ENCODE measurements at regions not wholly inside any gene's neighbourhood (a gene's known extent, or its start where the extent isn't known, plus 50 kb on each side); places are given as distances from the start of the nearest gene placed in this dataset.

DNA sequence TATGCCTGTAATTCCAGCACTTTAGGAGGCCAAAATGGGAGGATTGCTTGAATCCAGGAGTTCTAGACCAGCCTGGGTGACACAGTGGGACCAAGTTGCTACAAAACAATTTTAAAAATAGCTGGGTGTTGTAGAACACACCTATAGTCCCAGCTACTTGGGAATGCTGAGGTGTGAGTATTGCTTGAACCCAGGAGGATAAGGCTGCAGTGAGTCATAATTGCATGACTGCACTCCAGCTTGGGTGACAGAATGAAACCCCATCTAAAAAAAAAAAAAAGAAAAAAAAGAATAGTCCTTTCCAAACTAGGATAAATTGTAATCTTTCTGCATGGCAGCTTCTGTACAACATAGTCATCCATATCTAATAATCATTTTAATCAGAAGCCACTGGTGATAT lies 270.1 kb upstream of the INTU start:
- no peaks in the 10 kb centered on the region for H3K27me3 ChIP-seq (ENCODE audit: control insufficient read depth in 2 of 2, insufficient read depth in 2 of 2, low read length in 2 of 2)
- TF ChIP-seq MYC (IDR thresholded peaks at IDR 0.05; ENCODE audit: low read depth, low read length) = no peak
- TF ChIP-seq, protein P1, sequence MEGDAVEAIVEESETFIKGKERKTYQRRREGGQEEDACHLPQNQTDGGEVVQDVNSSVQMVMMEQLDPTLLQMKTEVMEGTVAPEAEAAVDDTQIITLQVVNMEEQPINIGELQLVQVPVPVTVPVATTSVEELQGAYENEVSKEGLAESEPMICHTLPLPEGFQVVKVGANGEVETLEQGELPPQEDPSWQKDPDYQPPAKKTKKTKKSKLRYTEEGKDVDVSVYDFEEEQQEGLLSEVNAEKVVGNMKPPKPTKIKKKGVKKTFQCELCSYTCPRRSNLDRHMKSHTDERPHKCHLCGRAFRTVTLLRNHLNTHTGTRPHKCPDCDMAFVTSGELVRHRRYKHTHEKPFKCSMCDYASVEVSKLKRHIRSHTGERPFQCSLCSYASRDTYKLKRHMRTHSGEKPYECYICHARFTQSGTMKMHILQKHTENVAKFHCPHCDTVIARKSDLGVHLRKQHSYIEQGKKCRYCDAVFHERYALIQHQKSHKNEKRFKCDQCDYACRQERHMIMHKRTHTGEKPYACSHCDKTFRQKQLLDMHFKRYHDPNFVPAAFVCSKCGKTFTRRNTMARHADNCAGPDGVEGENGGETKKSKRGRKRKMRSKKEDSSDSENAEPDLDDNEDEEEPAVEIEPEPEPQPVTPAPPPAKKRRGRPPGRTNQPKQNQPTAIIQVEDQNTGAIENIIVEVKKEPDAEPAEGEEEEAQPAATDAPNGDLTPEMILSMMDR (IDR thresholded peaks at IDR 0.05; ENCODE audit: extremely low read depth in 1 of 2, insufficient read depth in 1 of 2, low read depth in 1 of 2, low read length in 2 of 2) = no peak
- no peaks in the 10 kb centered on the region for H3K79me2 ChIP-seq (ENCODE audit: control insufficient read depth, insufficient read depth, low read length)
- H3K4me3 ChIP-seq (replicated peaks in 1 of 3; ENCODE audit: insufficient read depth in 1 of 3, low read depth in 1 of 3, low read length in 3 of 3) = no peak overlapping the region
- H3K4me2 ChIP-seq (ENCODE audit: insufficient read depth, low read length) = no peak overlapping the region
- DNase-seq (ENCODE audit: low read depth, low spot score) = no peak
- CTCF ChIA-PET = no interaction called here
- no peaks in the 10 kb centered on the region for H4K20me1 ChIP-seq (replicated peaks; ENCODE audit: control insufficient read depth, extremely low read depth, insufficient read depth, low read length)
- intact Hi-C loops (cut with micrococcal nuclease) (no loop called here), dilution Hi-C loops (cut with MboI; ENCODE audit: extremely low pct_ligation_motif_present, low sequenced_read_pairs) (no loop called here)
- no peaks in the 10 kb centered on the region for H3K9me1 ChIP-seq (replicated peaks; ENCODE audit: control insufficient read depth, extremely low read depth, insufficient read depth, low read length)
- H2AFZ ChIP-seq (ENCODE audit: low read depth, low read length) = no peak overlapping the region
- BruUV-seq (replicated peaks) = no TSS peak
- no peak overlapping the region for H3K27ac ChIP-seq (ENCODE audit: insufficient read depth, low read depth, low read length)
- FAIRE-seq = no peak
- POLR2A ChIA-PET = no interaction called here
- H3K4me1 ChIP-seq (ENCODE audit: control insufficient read depth, extremely low read depth, insufficient read depth, low read length) = no peaks in the 10 kb centered on the region
- H3K9me3 ChIP-seq (replicated peaks; ENCODE audit: control insufficient read depth, insufficient read depth, low read length) = no peaks in the 10 kb centered on the region
- H3K9ac ChIP-seq (replicated peaks; ENCODE audit: extremely low read depth, insufficient read depth, low read length) = no peak overlapping the region
- H3K36me3 ChIP-seq (ENCODE audit: control insufficient read depth in 2 of 2, extremely low read depth in 1 of 2, insufficient read depth in 2 of 2, low read length in 2 of 2) = no peaks in the 10 kb centered on the region

DNA sequence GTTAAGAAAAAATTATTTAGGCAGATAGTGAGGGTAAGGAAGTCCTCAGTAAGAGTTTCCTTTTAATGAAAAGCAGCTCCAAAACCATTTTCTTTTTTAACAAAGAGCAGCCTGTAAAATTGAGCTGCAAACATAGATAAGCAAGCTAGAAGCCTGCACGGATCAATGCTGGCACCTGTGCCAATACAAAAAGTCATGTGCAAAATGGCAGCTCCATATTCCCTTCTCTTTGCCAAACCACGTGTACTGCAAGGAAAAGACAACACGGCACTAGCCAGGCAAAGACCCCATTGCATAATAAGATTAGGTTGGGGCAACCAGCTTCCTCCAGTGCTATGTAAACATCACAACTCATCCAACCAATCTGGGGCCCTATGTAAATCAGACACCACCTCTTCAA lies 268.4 kb upstream of the INTU start:
- no peaks in the 10 kb centered on the region for H3K4me1 ChIP-seq (ENCODE audit: control insufficient read depth, extremely low read depth, insufficient read depth, low read length)
- H3K9me3 ChIP-seq (replicated peaks; ENCODE audit: control insufficient read depth, insufficient read depth, low read length) = no peaks in the 10 kb centered on the region
- ChIA-PET CTCF (no interaction called here), POLR2A (no interaction called here)
- H4K20me1 ChIP-seq (replicated peaks; ENCODE audit: control insufficient read depth, extremely low read depth, insufficient read depth, low read length) = no peaks in the 10 kb centered on the region
- TF ChIP-seq MYC (IDR thresholded peaks at IDR 0.05; ENCODE audit: low read depth, low read length) (no peak), POLR2AphosphoS5 (IDR thresholded peaks at IDR 0.05; ENCODE audit: insufficient read depth, low read depth, low read length) (no peak), EZH2 (IDR thresholded peaks at IDR 0.05; ENCODE audit: borderline replicate concordance, low read depth, low read length, severe bottlenecking) (no peak)
- intact Hi-C loops (cut with micrococcal nuclease) = no loop called here
- DNase-seq (ENCODE audit: low read depth, low spot score) = no peak
- dilution Hi-C loops (cut with MboI; ENCODE audit: extremely low pct_ligation_motif_present, low sequenced_read_pairs) = no loop called here
- H3K27me3 ChIP-seq (ENCODE audit: control insufficient read depth in 2 of 2, insufficient read depth in 2 of 2, low read length in 2 of 2) = no peaks in the 10 kb centered on the region
- H3K4me3 ChIP-seq (replicated peaks in 1 of 3; ENCODE audit: insufficient read depth in 1 of 3, low read depth in 1 of 3, low read length in 3 of 3) = no peak overlapping the region
- H3K79me2 ChIP-seq (ENCODE audit: control insufficient read depth, insufficient read depth, low read length) = no peaks in the 10 kb centered on the region
- no peak overlapping the region for H2AFZ ChIP-seq (ENCODE audit: low read depth, low read length)
- H3K4me2 ChIP-seq (ENCODE audit: insufficient read depth, low read length) = no peak overlapping the region
- no peaks in the 10 kb centered on the region for H3K36me3 ChIP-seq (ENCODE audit: control insufficient read depth in 2 of 2, extremely low read depth in 1 of 2, insufficient read depth in 2 of 2, low read length in 2 of 2)
- no peak for FAIRE-seq
- H3K9me1 ChIP-seq (replicated peaks; ENCODE audit: control insufficient read depth, extremely low read depth, insufficient read depth, low read length) = no peaks in the 10 kb centered on the region
- H3K27ac ChIP-seq (ENCODE audit: insufficient read depth, low read depth, low read length) = no peak overlapping the region
- no TSS peak for BruUV-seq (replicated peaks)
- no peak overlapping the region for H3K9ac ChIP-seq (replicated peaks; ENCODE audit: extremely low read depth, insufficient read depth, low read length)
